LNCAP (cell line): ENCODE measurements at regions not wholly inside any gene's neighbourhood (a gene's known extent, or its start where the extent isn't known, plus 50 kb on each side); places are given as distances from the start of the nearest gene placed in this dataset.

Experiments
- TF ChIP-seq, protein P1 (sequence below): fragments of 450-650 bp; IDR thresholded peaks from 2 replicates; pipeline ENCODE4 v1.5.1; 2017; ENCODE audit warnings: mild to moderate bottlenecking

DNA sequence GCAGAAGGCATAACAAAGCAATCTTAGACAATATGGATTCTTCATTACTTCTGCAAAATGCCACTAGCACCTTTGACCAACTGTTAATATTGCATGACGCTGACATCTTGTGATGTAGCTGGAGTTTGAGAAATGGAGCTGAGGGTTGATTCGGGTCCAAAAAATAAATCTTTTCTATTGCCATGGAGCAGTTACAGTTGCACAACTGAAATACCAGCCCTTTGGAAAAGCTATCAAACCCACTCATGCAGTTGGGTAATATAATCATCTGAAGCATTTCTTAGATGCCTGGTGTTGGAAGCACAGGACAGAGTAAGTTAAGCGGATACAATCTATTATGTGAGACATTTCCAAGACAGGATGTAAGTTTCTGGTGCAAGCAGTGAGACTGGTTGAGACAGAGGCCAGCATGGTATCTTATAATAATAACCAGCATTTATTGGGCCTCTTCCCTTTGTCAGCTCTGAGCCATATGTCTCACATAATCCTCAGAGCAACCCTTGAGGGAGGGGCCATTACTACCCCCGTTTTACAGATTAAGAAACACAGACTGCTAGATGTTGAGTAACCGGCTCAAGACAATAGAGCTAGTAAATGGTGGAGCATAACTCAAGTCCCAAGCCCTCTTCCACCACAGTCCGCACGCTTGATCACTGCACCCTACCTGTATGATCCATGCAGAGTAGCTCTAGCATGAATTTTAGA is 74.9 kb upstream of the CAPRIN1 start:
- TF ChIP-seq, protein P1, sequence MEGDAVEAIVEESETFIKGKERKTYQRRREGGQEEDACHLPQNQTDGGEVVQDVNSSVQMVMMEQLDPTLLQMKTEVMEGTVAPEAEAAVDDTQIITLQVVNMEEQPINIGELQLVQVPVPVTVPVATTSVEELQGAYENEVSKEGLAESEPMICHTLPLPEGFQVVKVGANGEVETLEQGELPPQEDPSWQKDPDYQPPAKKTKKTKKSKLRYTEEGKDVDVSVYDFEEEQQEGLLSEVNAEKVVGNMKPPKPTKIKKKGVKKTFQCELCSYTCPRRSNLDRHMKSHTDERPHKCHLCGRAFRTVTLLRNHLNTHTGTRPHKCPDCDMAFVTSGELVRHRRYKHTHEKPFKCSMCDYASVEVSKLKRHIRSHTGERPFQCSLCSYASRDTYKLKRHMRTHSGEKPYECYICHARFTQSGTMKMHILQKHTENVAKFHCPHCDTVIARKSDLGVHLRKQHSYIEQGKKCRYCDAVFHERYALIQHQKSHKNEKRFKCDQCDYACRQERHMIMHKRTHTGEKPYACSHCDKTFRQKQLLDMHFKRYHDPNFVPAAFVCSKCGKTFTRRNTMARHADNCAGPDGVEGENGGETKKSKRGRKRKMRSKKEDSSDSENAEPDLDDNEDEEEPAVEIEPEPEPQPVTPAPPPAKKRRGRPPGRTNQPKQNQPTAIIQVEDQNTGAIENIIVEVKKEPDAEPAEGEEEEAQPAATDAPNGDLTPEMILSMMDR: no peak

DNA sequence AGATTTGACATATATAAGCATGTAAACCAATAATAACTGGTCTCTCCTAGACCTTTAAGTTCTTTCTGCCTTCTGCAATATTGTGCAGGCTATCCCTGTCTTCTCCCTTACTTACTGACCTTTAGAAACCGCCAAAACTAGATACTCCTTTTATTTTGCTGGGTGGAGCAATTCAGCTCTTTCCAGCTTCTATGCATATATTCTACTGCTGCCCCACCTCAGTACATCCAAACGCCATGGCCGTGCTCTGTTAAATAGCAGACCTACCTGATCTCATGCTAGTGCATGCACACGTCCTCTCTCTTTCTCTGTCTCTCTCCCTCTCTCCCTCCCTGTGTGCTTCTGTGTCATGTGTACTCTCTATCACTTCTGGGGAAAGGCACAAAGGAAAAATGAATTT is 76.7 kb upstream of the CAPRIN1 start:
- TF ChIP-seq, protein P1: no peak

DNA sequence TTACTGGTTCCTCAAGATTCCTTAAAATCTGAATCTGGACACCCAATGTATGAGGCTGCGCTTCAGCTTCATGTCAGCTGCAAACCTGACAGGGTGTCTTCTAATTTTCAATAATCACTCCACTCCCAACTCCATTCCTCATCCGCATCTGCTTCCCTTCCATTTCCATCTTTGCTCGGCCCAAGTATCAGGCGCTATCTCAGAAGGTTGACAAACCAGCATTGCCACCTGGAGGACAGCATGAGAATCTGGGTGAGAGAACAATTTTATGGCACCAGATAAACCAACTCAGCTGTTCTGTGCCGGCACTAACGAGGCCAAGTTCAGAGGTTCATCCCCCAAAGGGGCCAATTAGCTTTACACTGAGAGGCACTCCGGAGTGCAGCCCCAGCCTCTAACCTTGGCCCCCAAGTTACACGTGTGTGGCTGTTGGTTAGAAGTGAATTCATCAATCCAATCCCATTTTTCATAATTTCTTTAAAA is 79.1 kb upstream of the LMO2 start:
- TF ChIP-seq, protein P1: peak; percentile 64

DNA sequence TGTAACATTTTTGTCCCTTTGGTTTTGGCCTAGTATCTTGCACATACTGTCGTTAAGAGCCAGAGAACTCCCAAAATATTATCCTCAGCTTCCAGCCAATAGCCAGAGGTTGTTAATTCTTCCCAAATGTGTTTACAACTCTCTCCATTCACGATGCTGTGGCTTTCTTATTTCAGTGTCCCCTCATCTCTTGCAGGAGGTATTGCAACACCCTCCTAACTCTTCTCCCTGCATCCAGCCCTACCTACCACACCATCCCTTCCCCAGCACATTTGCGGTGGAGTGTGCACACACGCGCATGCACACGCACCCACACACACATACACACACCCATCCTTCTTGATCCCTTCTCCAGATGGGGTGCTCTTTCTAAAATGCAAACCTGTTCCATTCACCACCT is 75.6 kb upstream of the LMO2 start:
- TF ChIP-seq, protein P1: no peak

DNA sequence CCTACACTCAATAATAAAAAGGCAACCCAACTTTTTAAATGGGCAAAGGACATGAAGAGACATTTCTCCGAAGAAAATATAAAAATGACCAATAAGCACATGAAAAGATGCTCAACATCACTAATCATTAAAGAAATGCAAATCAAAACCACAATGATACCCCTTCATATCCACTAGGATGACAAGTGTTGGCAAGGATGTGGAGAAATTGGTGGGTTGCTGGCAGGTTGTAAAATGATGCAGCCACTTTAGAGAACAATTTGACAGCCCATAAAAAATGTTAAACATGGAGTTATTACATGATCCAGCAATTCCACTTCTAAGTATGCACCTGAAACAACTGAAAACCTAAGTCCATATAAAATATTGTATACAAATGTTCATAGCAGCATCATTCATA is 73.2 kb upstream of the LMO2 start:
- TF ChIP-seq, protein P1: no peak

DNA sequence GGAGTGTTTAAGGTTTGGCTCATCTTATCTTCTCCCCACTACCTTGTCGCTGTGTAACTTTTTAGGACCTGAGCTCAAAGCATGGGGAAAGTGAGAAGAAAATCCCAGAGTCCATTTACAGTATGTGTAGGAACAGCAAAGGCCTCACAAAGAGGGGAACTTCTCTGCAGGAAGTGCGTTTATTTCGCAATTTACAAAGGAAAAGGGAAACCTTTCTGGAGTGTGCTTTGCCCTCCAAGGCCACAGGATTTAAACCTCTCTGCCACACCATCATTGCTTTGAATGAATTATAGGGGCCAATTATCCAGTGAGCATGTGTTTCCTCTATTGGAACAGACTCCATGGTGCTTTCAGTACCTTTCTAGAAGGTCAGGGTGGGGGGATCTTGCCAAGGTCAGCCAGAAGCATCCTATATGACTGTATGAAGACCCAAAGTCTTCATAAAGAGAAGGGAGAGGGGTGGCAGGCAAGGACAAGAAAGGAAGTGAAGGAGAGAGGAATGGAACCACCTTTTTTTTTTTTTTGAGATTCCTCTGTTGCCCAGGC is 68.1 kb upstream of the LMO2 start:
- TF ChIP-seq, protein P1: no peak

DNA sequence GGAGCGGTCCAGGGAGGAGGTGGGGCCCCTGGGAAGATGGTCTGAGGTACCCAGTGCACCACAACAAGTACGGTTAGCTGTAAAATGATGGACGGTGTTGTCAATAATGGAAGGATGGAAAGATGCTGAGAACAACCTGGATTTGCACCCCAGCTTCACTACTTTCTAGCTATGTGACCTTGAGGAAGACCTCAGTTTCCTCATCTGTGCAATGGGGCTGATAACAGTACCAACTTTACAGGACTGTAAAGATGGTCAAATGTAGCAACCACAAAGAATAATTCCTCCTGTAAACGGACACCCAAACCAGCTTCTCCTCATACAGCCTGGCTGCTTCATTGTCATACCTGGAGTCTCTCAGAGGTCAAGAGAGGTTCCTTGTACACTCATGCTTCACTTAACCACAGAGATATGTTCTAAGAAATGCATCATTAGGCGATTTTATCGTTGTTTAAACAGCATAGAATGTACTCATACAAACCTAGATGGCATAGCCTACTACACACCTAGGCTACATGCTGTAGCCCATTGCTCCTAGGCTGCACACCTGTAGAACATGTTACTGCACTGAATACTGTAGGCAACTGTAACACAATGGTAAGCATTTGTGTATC is 65.5 kb upstream of the LMO2 start:
- TF ChIP-seq, protein P1: no peak
